ENCODE measurements at regions not wholly inside any gene's neighbourhood (a gene's known extent, or its start where the extent isn't known, plus 50 kb on each side); places are given as distances from the start of the nearest gene placed in this dataset.

DNA sequence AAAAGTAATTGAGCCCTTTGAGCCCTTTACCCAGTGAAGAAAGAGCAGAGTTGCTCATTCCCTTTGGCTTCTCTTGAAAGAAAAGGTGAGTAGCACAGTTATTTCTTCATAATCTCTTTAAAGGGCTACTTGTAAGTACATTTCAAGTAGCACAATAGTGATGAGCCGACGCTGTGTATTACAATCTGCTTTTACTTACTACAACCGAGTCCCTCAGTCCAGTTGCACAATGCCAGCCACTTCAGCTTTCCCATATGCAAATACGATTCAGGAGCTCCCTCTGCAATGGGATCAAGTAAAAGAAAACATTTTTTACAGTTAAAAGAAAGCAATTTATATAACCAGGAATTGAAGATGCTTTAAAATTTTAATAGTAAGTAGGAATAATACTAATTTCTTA is 868.5 kb downstream of the RNF144A start:
- Histone ChIP-seq H3K4me1 (no peaks in the 10 kb centered on the region), H3K9ac (no peak overlapping the region), H3K36me3 (ENCODE audit: control insufficient read depth, insufficient read depth, low read length) (no peaks in the 10 kb centered on the region), H3K4me2 (ENCODE audit: low read length) (no peak overlapping the region), H3K79me2 (no peaks in the 10 kb centered on the region), H3K9me3 (ENCODE audit: control insufficient read depth, low read length) (no peaks in the 10 kb centered on the region), H3K27ac (no peak overlapping the region), H3K27me3 (ENCODE audit: control insufficient read depth, insufficient read depth, low read length) (no peaks in the 10 kb centered on the region), H3K4me3 (ENCODE audit: low read depth, low read length) (no peak overlapping the region), H2AFZ (no peak overlapping the region)
- TF ChIP-seq, protein P1, sequence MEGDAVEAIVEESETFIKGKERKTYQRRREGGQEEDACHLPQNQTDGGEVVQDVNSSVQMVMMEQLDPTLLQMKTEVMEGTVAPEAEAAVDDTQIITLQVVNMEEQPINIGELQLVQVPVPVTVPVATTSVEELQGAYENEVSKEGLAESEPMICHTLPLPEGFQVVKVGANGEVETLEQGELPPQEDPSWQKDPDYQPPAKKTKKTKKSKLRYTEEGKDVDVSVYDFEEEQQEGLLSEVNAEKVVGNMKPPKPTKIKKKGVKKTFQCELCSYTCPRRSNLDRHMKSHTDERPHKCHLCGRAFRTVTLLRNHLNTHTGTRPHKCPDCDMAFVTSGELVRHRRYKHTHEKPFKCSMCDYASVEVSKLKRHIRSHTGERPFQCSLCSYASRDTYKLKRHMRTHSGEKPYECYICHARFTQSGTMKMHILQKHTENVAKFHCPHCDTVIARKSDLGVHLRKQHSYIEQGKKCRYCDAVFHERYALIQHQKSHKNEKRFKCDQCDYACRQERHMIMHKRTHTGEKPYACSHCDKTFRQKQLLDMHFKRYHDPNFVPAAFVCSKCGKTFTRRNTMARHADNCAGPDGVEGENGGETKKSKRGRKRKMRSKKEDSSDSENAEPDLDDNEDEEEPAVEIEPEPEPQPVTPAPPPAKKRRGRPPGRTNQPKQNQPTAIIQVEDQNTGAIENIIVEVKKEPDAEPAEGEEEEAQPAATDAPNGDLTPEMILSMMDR (IDR thresholded peaks at IDR 0.05) = no peak

DNA sequence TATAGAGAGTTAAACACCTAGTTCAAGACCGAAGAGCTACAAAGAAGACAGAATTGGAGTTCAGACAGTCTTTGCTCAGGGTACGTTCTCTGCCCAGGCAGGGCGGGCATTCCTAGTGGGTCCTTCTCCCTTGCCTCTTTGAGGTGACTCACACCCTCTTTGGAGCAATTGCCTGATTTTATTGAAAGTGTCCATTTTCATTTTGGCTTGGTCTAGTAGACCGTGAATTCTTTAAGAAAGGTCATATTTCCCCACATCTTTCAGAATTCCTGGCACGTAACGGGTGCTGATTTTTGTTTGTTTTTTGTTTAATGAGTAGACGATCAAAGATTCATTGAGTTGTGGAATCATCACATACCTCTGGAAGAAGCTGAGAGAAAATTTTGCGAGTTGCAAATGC is 871.5 kb downstream of the RNF144A start:
- H3K4me1 ChIP-seq = no peaks in the 10 kb centered on the region
- TF ChIP-seq, protein P1 (IDR thresholded peaks at IDR 0.05) = no peak
- H3K4me3 ChIP-seq (ENCODE audit: low read depth, low read length) = no peak overlapping the region
- no peaks in the 10 kb centered on the region for H3K9me3 ChIP-seq (ENCODE audit: control insufficient read depth, low read length)
- H3K36me3 ChIP-seq (ENCODE audit: control insufficient read depth, insufficient read depth, low read length) = no peaks in the 10 kb centered on the region
- H3K79me2 ChIP-seq = no peaks in the 10 kb centered on the region
- no peaks in the 10 kb centered on the region for H3K27me3 ChIP-seq (ENCODE audit: control insufficient read depth, insufficient read depth, low read length)
- H3K4me2 ChIP-seq (ENCODE audit: low read length) = no peak overlapping the region
- H2AFZ ChIP-seq = no peak overlapping the region
- no peak overlapping the region for H3K27ac ChIP-seq
- no peak overlapping the region for H3K9ac ChIP-seq

DNA sequence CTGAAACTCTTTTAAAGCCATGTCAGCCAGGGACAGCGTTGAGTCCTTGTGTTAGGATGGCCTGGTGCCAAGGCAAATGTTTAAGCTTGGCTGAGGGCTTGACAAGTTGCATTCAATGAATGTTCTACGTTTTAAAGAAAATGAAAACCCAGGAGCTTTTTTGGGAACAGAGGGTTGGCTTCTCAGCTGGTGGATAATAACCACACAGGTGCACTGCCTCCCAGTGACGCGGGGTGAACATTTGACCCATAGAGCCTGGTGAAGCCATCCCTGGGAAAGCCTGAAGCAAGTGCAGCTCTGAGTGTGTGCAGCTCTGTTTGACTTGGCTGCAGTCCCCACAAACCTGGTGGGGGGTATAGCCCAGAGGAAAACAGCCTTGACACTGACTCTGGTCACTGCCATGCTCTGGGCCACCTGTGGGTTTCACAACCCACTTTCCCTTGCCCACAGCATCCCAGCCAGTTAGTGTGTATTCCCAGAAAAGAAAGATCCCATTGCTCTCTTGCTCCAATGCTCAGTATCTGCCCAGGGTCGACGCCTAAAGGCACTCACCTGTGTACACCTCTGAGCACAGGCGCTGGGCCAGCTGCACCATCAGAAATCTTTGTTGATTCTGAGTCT is 874.9 kb downstream of the RNF144A start:
- Histone ChIP-seq H3K4me1 (peaks cover 7% of the 10 kb centered on the region), H3K79me2 (no peaks in the 10 kb centered on the region), H3K36me3 (ENCODE audit: control insufficient read depth, insufficient read depth, low read length) (no peaks in the 10 kb centered on the region), H3K9me3 (ENCODE audit: control insufficient read depth, low read length) (no peaks in the 10 kb centered on the region), H3K9ac (no peak overlapping the region), H3K4me2 (ENCODE audit: low read length) (no peak overlapping the region), H3K27ac (no peak overlapping the region), H3K4me3 (ENCODE audit: low read depth, low read length) (no peak overlapping the region), H2AFZ (no peak overlapping the region), H3K27me3 (ENCODE audit: control insufficient read depth, insufficient read depth, low read length) (no peaks in the 10 kb centered on the region)
- TF ChIP-seq, protein P1 (IDR thresholded peaks at IDR 0.05) = no peak

DNA sequence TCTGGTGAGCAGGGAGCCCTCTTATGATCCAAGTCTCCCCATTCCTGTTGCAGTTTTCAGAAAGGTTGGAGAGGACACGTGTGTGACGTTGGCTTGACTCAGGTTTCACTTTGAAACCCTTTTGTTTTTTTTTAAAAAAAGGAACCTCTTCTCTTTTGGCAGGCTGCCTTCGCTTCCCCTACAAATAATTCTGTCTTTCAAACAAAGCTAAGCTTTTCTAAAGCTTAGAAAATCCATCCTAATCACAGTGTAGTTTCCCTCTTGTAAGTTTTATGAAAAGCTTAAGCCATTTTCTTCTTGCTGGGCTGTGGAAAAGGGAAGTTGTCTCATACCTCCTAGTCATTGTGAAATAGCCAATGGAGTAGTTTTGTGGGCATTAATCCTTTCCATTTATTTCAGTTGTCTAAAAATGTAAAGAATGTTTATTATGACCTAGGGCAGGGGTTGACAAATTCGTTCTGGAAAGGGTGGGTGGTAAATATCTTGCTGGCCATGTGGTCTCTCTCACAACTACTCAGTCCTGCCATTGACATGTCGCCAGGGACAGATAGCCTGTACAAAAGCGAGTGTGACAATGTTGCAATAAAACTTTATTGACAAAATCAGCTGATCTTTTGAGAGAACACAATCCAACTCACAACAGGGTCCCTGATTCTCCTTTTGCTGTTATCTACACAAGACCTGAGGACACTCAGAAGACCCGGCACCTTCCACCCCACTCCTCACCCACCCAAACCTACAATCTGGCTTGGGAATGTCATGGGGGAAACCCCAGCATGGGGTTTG is 878.8 kb downstream of the RNF144A start:
- no peaks in the 10 kb centered on the region for H3K36me3 ChIP-seq (ENCODE audit: control insufficient read depth, insufficient read depth, low read length)
- H3K9ac ChIP-seq = no peak overlapping the region
- TF ChIP-seq, protein P1 (IDR thresholded peaks at IDR 0.05) = no peak
- no peaks in the 10 kb centered on the region for H3K79me2 ChIP-seq
- H2AFZ ChIP-seq = peak overlapping the region; percentile 39
- H3K9me3 ChIP-seq (ENCODE audit: control insufficient read depth, low read length) = no peaks in the 10 kb centered on the region
- H3K27me3 ChIP-seq (ENCODE audit: control insufficient read depth, insufficient read depth, low read length) = no peaks in the 10 kb centered on the region
- no peak overlapping the region for H3K27ac ChIP-seq
- no peak overlapping the region for H3K4me3 ChIP-seq (ENCODE audit: low read depth, low read length)
- H3K4me1 ChIP-seq = peaks cover 7% of the 10 kb centered on the region
- H3K4me2 ChIP-seq (ENCODE audit: low read length) = peak overlapping the region; percentile 30

Data from parathyroid adenoma (tissue), 2 donors.